ENCODE measurements at regions not wholly inside any gene's neighbourhood (a gene's known extent, or its start where the extent isn't known, plus 50 kb on each side); places are given as distances from the start of the nearest gene placed in this dataset.

DNA sequence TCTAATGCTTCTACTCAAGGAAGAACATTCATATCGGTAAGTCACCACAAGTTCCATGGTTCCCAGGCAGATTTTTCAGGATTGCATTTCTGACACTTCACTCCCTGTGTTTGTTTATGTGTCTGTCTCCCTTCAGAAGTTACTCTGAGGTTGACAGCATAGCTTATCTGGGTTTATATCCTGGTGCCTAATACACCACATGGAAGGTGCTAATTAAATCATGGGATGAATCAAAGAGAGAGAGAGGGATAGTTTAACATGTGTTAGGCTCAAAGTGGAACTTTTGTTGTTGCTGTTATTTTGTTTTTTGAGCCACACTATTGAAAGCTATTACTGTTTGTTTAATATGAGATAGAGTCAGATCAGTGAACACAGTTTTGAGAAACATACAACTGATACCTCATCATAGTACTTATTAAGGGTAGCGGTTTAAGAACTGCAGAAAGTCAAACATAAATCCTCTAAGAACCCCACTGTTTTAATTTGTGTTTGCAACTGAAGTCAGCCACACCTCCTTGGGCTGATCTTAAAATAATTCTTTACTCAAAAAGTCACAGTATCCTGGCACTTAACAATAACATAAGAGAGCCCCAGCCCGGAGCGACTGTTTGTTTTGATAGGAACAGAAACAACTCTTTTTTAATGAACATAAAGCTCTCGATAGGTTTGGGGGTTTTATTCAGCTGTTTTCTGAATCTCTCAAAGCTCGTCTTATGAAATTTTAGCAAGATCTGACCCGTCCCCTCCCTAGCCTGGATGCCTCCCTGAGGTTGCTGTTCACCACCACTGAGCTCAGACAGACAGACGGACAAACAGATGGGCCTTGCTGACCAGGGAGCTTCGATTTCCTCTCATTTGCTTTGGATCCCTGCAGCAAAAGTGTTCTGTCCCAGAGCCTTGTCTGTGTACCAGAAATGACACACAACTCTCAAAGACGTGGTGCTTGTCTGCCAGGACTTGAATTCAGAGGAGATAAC, 98.3 kb upstream of the MYOCD start:
- TF ChIP-seq SUZ12 (IDR thresholded peaks at IDR 0.05; ENCODE audit: extremely low read depth, insufficient read depth, insufficient read length) (no peak), ZNF274 (IDR thresholded peaks at IDR 0.05; ENCODE audit: low read depth, low read length) (no peak), YY1 (IDR thresholded peaks at IDR 0.05; ENCODE audit: insufficient read depth, insufficient read length) (no peak)
